H9 (cell line): ENCODE measurements at regions not wholly inside any gene's neighbourhood (a gene's known extent, or its start where the extent isn't known, plus 50 kb on each side); places are given as distances from the start of the nearest gene placed in this dataset.

Source experiments
- DNase-seq: peaks from one replicate; pipeline ENCODE4 v3.0.0-alpha.2; 2017
- H2AFZ ChIP-seq: one replicate; pipeline ENCODE4 v1.6.1; 2013; ENCODE audit warnings: mild to moderate bottlenecking, low read length, control low read depth, moderate library complexity
- H2AK5ac ChIP-seq: 2 replicates; pipeline ENCODE4 v1.6.1; 2013; ENCODE audit warnings: low read length, control low read depth, mixed read lengths; ENCODE audit not compliant: insufficient read length
- H2BK120ac ChIP-seq: one replicate; pipeline ENCODE4 v1.6.1; 2013; ENCODE audit warnings: low read depth, mild to moderate bottlenecking, low read length, control low read depth, inconsistent platforms; ENCODE audit not compliant: poor library complexity, severe bottlenecking
- H2BK12ac ChIP-seq: 2 replicates; pipeline ENCODE4 v1.6.1; 2013; ENCODE audit warnings: low read length, control low read depth, mixed read lengths, low read depth; ENCODE audit not compliant: insufficient read length
- H2BK15ac ChIP-seq: 2 replicates; pipeline ENCODE4 v1.6.1; 2013; ENCODE audit warnings: low read depth, low read length, control low read depth
- H2BK20ac ChIP-seq: one replicate; pipeline ENCODE4 v1.6.1; 2013; ENCODE audit warnings: low read depth, mild to moderate bottlenecking, low read length, control low read depth, inconsistent platforms; ENCODE audit not compliant: poor library complexity, severe bottlenecking
- H2BK5ac ChIP-seq: 2 replicates; pipeline ENCODE4 v1.6.1; 2013; ENCODE audit warnings: low read length, control low read depth, mixed read lengths; ENCODE audit not compliant: insufficient read length
- H3K14ac ChIP-seq: 2 replicates; pipeline ENCODE4 v1.6.1; 2013; ENCODE audit warnings: low read length, control low read depth; ENCODE audit not compliant: insufficient read depth
- H3K18ac ChIP-seq: 2 replicates; pipeline ENCODE4 v1.6.1; 2013; ENCODE audit warnings: low read depth, mild to moderate bottlenecking, mixed read lengths, low read length, control low read depth; ENCODE audit not compliant: insufficient read length
- H3K23ac ChIP-seq: 2 replicates; pipeline ENCODE4 v1.6.1; 2013; ENCODE audit warnings: low read length, control low read depth, mixed read lengths, low read depth; ENCODE audit not compliant: insufficient read length
- H3K23me2 ChIP-seq: 2 replicates; pipeline ENCODE4 v1.6.1; 2013; ENCODE audit warnings: low read depth, mild to moderate bottlenecking, mixed read lengths, low read length, control low read depth; ENCODE audit not compliant: insufficient read length, poor library complexity, severe bottlenecking
- H3K27ac ChIP-seq: 2 replicates; pipeline ENCODE4 v1.5.1; 2013; ENCODE audit warnings: low read length, control low read depth, mixed read lengths, low read depth; ENCODE audit not compliant: insufficient read length
- H3K27me3 ChIP-seq: 2 replicates; pipeline ENCODE4 v1.6.1; 2013; ENCODE audit warnings: low read length, control low read depth, inconsistent platforms; ENCODE audit not compliant: insufficient read depth
- H3K4ac ChIP-seq: 2 replicates; pipeline ENCODE4 v1.6.1; 2013; ENCODE audit warnings: low read depth, mild to moderate bottlenecking, control low read depth, inconsistent platforms, low read length, moderate library complexity
- H3K4me1 ChIP-seq: 2 replicates; pipeline ENCODE4 v1.6.1; 2013; ENCODE audit warnings: low read length, control low read depth, inconsistent platforms; ENCODE audit not compliant: insufficient read depth
- H3K4me2 ChIP-seq: 2 replicates; pipeline ENCODE4 v1.6.1; 2013; ENCODE audit warnings: low read length, control low read depth, mixed read lengths; ENCODE audit not compliant: insufficient read length, insufficient read depth
- H3K56ac ChIP-seq: 2 replicates; pipeline ENCODE4 v1.6.1; 2013; ENCODE audit warnings: low read depth, mild to moderate bottlenecking, mixed read lengths, low read length, control low read depth; ENCODE audit not compliant: insufficient read length
- H3K79me1 ChIP-seq: 2 replicates; pipeline ENCODE4 v1.6.1; 2013; ENCODE audit warnings: low read depth, mild to moderate bottlenecking, moderate library complexity, low read length, control low read depth, inconsistent platforms; ENCODE audit not compliant: insufficient read depth, poor library complexity, severe bottlenecking
- H3K79me2 ChIP-seq: 2 replicates; pipeline ENCODE4 v1.6.1; 2013; ENCODE audit warnings: low read length, control low read depth, inconsistent platforms; ENCODE audit not compliant: insufficient read depth
- H3K9ac ChIP-seq: 2 replicates; pipeline ENCODE4 v1.6.1; 2013; ENCODE audit warnings: low read length, control low read depth, mixed read lengths; ENCODE audit not compliant: insufficient read length; ENCODE audit errors: extremely low read depth
- H3K9me3 ChIP-seq: one replicate; pipeline ENCODE4 v1.6.1; 2013; ENCODE audit warnings: low read depth, low read length, inconsistent platforms; ENCODE audit not compliant: control insufficient read depth
- H3T11ph ChIP-seq: one replicate; pipeline ENCODE4 v1.6.1; 2013; ENCODE audit warnings: mild to moderate bottlenecking, low read length, control low read depth, inconsistent platforms
- H4K20me1 ChIP-seq: one replicate; pipeline ENCODE4 v1.6.1; 2013; ENCODE audit not compliant: control insufficient read depth, insufficient read length, insufficient read depth
- H4K5ac ChIP-seq: 2 replicates; pipeline ENCODE4 v1.6.1; 2013; ENCODE audit warnings: low read depth, mild to moderate bottlenecking, mixed read lengths, low read length, control low read depth; ENCODE audit not compliant: insufficient read length
- H4K8ac ChIP-seq: replicated peaks from 2 replicates; pipeline ENCODE4 v1.6.1; 2013; ENCODE audit warnings: low read length, control low read depth, mixed read lengths, low read depth; ENCODE audit not compliant: insufficient read length
- H4K91ac ChIP-seq: 2 replicates; pipeline ENCODE4 v1.6.1; 2013; ENCODE audit warnings: low read depth, mild to moderate bottlenecking, moderate library complexity, mixed read lengths, low read length, control low read depth; ENCODE audit not compliant: insufficient read length
- H3K27ac Mint-ChIP-seq, 3 experiments: 2 replicates in 2 of 3; 3 replicates in 1 of 3; pipeline ENCODE4 v1.8.0; 2020 to 2021; ENCODE audit warnings: mixed read lengths in 3 of 3, mild to moderate bottlenecking in 1 of 3, moderate library complexity in 1 of 3
- H3K27me3 Mint-ChIP-seq: 2 replicates; pipeline ENCODE4 v1.8.0; 2021; ENCODE audit warnings: low read depth, mild to moderate bottlenecking, moderate library complexity, mixed read lengths
- H3K36me3 Mint-ChIP-seq, 3 experiments: 2 replicates in 2 of 3; 3 replicates in 1 of 3; pipeline ENCODE4 v1.8.0; 2020 to 2021; ENCODE audit warnings: low read depth in 3 of 3, mixed read lengths in 3 of 3; ENCODE audit not compliant: insufficient read depth in 1 of 3
- H3K4me1 Mint-ChIP-seq, 2 experiments: 2 replicates each; pipeline ENCODE4 v1.8.0; 2020; ENCODE audit warnings: mixed read lengths in 2 of 2
- H3K4me3 Mint-ChIP-seq, 2 experiments: 2 replicates in 1 of 2; 3 replicates in 1 of 2; pipeline ENCODE4 v1.8.0; 2020 to 2021; ENCODE audit warnings: mild to moderate bottlenecking in 2 of 2, mixed read lengths in 2 of 2, moderate library complexity in 1 of 2
- H3K9me3 Mint-ChIP-seq, 2 experiments: 2 replicates in 1 of 2; 3 replicates in 1 of 2; pipeline ENCODE4 v1.8.0; 2020; ENCODE audit warnings: mild to moderate bottlenecking in 2 of 2, mixed read lengths in 2 of 2, moderate library complexity in 1 of 2
- TF ChIP-seq, protein P1 (sequence below): fragments of 200-600 bp; sonication (generic); conservative IDR thresholded peaks from 3 replicates; pipeline ENCODE4 v1.8.0; 2021; ENCODE audit warnings: antibody characterized with exemption, mild to moderate bottlenecking

DNA sequence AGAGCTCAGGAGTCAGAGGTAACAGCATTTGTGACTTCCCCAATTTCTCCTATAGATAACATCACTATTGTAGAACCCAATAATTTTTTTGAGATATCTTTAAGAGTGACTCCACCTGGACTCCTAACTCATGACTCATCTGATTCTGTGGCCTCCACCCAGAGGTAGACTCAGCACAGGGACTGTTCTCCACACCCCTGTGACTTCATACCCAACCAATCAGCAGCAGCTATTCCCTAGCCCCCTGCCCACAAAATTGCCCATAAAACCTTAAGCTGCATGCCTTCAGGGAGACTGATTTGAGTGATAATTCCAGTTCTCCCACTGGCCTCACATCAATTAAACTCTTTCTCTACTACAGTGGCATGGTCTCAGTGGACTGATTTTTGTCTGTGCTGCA, 475.4 kb upstream of the FAT3 start:
- Histone ChIP-seq H3K79me2 (no peaks in the 10 kb centered on the region), H4K91ac (no peak overlapping the region), H4K5ac (no peak overlapping the region), H4K8ac (no peak overlapping the region), H3K9ac (no peak overlapping the region), H2AK5ac (no peak overlapping the region), H3K4me1 (no peaks in the 10 kb centered on the region), H3K23me2 (no peaks in the 10 kb centered on the region), H3K56ac (no peak overlapping the region), H2AFZ (no peak overlapping the region), H4K20me1 (no peaks in the 10 kb centered on the region), H2BK15ac (no peak overlapping the region), H2BK5ac (no peak overlapping the region), H3K4me2 (no peak overlapping the region), H3K79me1 (no peaks in the 10 kb centered on the region), H2BK20ac (no peak overlapping the region), H3K27ac (no peak overlapping the region), H3K27me3 (no peaks in the 10 kb centered on the region), H3K23ac (no peak overlapping the region), H3K4ac (no peak overlapping the region), H3T11ph (no peak overlapping the region), H3K18ac (no peak overlapping the region), H3K9me3 (no peaks in the 10 kb centered on the region), H3K14ac (no peak overlapping the region), H2BK12ac (no peak overlapping the region), H2BK120ac (no peak overlapping the region)
- peaks cover 0 to 3% of the 10 kb centered on the region in 2 experiments; a peak in 1 of 5 replicates for H3K9me3 Mint-ChIP-seq
- TF ChIP-seq, protein P1, sequence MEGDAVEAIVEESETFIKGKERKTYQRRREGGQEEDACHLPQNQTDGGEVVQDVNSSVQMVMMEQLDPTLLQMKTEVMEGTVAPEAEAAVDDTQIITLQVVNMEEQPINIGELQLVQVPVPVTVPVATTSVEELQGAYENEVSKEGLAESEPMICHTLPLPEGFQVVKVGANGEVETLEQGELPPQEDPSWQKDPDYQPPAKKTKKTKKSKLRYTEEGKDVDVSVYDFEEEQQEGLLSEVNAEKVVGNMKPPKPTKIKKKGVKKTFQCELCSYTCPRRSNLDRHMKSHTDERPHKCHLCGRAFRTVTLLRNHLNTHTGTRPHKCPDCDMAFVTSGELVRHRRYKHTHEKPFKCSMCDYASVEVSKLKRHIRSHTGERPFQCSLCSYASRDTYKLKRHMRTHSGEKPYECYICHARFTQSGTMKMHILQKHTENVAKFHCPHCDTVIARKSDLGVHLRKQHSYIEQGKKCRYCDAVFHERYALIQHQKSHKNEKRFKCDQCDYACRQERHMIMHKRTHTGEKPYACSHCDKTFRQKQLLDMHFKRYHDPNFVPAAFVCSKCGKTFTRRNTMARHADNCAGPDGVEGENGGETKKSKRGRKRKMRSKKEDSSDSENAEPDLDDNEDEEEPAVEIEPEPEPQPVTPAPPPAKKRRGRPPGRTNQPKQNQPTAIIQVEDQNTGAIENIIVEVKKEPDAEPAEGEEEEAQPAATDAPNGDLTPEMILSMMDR = no peak
- no peaks in the 10 kb centered on the region; a peak in 1 of 7 replicates for H3K36me3 Mint-ChIP-seq
- no peak overlapping the region for H3K27ac Mint-ChIP-seq
- H3K4me3 Mint-ChIP-seq = no peak overlapping the region
- DNase-seq = no peak
- H3K4me1 Mint-ChIP-seq = no peaks in the 10 kb centered on the region
- H3K27me3 Mint-ChIP-seq = no peaks in the 10 kb centered on the region
